Panc1 (cell line): ENCODE measurements at regions not wholly inside any gene's neighbourhood (a gene's known extent, or its start where the extent isn't known, plus 50 kb on each side); places are given as distances from the start of the nearest gene placed in this dataset.

Experiments used
- REST ChIP-seq, 2 experiments: IDR thresholded peaks; 2 replicates each; pipeline ENCODE4 v1.6.1; 2011 to 2012; ENCODE audit warnings: low read depth in 2 of 2, control low read depth in 1 of 2, low read length in 1 of 2, mild to moderate bottlenecking in 1 of 2, moderate library complexity in 1 of 2; ENCODE audit not compliant: insufficient read depth in 1 of 2
- TF ChIP-seq, protein P1 (sequence below): fragments of 450-650 bp; IDR thresholded peaks from 2 replicates; pipeline ENCODE4 v1.5.1; 2017; ENCODE audit warnings: mild to moderate bottlenecking

DNA sequence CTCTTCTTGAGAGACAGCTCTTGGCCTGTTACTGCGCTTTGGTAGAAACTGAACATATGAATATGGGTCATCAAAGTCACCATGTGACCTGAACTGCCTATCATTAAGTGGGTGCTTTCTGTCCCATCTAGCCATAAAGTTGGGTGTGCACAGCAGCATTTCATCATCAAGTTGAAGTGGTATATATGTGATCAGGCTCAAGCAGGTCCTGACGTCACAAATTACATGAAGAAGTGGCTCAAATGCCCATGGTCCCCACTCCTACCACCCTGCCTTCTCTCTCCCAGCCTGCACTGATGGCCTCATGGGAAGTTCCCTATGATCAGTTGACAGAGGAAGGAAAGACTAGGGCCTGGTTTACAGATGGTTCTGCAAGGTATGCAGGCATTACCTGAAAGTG lies 308.8 kb upstream of the MGAT4C start:
- TF ChIP-seq, protein P1, sequence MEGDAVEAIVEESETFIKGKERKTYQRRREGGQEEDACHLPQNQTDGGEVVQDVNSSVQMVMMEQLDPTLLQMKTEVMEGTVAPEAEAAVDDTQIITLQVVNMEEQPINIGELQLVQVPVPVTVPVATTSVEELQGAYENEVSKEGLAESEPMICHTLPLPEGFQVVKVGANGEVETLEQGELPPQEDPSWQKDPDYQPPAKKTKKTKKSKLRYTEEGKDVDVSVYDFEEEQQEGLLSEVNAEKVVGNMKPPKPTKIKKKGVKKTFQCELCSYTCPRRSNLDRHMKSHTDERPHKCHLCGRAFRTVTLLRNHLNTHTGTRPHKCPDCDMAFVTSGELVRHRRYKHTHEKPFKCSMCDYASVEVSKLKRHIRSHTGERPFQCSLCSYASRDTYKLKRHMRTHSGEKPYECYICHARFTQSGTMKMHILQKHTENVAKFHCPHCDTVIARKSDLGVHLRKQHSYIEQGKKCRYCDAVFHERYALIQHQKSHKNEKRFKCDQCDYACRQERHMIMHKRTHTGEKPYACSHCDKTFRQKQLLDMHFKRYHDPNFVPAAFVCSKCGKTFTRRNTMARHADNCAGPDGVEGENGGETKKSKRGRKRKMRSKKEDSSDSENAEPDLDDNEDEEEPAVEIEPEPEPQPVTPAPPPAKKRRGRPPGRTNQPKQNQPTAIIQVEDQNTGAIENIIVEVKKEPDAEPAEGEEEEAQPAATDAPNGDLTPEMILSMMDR: no peak
- TF ChIP-seq REST (IDR thresholded peaks at IDR 0.05; ENCODE audit: insufficient read depth in 1 of 2, low read depth in 2 of 2, low read length in 1 of 2): no peak
